ENCODE measurements at regions not wholly inside any gene's neighbourhood (a gene's known extent, or its start where the extent isn't known, plus 50 kb on each side); places are given as distances from the start of the nearest gene placed in this dataset.
"Not testable (repeated sequence)": the region's sequence is repeated elsewhere in the genome, so short reads cannot be mapped to it uniquely, and the experiment has no call there.

GRCh38 chr11:134866981-134867675 lies 455.1 kb upstream of the B3GAT1 start:
- DNase-seq (ENCODE audit: low spot score) = no peak

DNA sequence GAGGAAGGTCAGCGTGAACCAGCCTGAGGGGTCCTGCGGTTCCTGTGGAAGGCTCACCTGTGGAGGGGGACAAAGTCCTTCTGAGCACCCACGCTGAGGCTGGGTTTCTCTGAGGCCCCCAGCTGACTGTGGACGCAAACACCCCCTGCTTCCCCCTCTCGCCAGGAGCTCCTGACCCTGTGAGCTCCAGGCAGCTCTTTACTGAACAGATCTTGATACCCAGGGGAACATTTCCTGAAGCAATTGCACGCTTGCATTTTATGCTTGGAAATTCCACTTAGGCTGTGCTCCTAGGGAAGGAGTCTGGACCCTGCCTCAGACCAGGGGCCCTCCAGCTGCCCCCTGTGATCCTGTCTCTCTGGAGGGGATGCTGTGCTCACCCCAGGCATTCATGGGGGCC lies 454.2 kb upstream of the B3GAT1 start:
- DNase-seq (ENCODE audit: low spot score) = no peak

DNA sequence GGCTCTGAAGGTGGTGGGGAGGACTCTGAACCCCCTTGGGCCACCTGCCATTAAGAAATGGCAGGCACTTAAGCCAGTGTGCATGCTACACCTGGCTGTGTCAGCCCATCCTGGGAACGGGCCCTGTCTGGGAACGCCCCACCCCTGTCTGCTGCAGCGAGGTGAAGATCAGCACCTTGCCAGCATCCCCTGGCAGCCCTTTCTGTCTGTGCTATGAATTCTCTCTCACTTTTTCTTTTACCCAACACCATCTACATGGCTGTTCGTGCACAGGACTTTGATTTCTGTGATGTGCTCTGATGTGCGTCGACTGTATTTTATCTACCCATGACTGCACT lies 452.9 kb upstream of the B3GAT1 start:
- DNase-seq (ENCODE audit: low spot score) = no peak

DNA sequence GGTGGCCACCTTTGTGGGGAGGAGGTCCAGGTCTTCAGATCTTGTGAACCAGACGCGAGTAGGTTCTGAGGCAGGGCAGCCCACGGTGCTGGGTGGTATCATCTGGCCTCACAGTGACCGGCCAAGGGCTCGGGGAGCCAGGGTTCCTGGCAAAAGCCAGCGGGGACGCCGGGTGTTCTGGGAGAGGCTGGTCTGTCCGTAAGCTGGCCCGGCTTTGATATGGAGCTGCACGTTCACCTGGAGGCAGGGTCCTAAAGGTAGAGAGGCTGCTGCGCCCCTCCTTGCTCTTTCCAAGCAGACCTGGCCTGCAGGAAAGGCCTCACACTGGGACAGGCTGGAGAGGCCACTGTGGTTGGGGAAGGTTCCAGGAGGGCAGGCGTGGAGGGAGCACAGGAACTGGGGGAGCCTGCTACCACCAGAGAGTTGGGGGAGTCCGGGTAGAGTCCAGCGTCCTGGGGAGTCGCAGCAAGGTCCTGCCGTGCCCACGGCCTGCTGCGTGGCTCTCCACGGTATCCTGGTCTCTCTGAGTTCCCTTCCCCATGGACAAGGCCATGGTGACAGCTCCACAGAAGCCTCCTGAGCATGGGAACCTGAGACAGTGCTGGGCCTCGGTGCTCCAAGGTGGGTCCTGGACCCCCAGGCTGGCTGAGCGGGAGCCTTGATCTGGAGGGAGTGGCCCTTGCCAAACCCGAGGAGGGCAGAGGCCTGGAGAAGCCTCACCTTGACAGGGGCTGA lies 452.4 kb upstream of the B3GAT1 start:
- no peak for DNase-seq (ENCODE audit: low spot score)

GRCh38 chr11:134863294-134863693 lies 451.3 kb upstream of the B3GAT1 start:
- DNase-seq (ENCODE audit: low spot score) = no peak

- no peak for DNase-seq (ENCODE audit: low spot score)
These were observed 450.6 kb upstream of the B3GAT1 start for GRCh38 chr11:134862587-134863195.

- no peak for DNase-seq (ENCODE audit: low spot score)
These were observed 450.1 kb upstream of the B3GAT1 start for GRCh38 chr11:134862105-134862502.

- no peak for DNase-seq (ENCODE audit: low spot score)
These were observed 449.6 kb upstream of the B3GAT1 start for GRCh38 chr11:134861490-134862104.

- no peak for DNase-seq (ENCODE audit: low spot score)
These were observed 446.9 kb upstream of the B3GAT1 start for GRCh38 chr11:134858783-134859480.

GRCh38 chr11:134857035-134857434 lies 445.0 kb upstream of the B3GAT1 start:
- DNase-seq (ENCODE audit: low spot score) = no peak

DNA sequence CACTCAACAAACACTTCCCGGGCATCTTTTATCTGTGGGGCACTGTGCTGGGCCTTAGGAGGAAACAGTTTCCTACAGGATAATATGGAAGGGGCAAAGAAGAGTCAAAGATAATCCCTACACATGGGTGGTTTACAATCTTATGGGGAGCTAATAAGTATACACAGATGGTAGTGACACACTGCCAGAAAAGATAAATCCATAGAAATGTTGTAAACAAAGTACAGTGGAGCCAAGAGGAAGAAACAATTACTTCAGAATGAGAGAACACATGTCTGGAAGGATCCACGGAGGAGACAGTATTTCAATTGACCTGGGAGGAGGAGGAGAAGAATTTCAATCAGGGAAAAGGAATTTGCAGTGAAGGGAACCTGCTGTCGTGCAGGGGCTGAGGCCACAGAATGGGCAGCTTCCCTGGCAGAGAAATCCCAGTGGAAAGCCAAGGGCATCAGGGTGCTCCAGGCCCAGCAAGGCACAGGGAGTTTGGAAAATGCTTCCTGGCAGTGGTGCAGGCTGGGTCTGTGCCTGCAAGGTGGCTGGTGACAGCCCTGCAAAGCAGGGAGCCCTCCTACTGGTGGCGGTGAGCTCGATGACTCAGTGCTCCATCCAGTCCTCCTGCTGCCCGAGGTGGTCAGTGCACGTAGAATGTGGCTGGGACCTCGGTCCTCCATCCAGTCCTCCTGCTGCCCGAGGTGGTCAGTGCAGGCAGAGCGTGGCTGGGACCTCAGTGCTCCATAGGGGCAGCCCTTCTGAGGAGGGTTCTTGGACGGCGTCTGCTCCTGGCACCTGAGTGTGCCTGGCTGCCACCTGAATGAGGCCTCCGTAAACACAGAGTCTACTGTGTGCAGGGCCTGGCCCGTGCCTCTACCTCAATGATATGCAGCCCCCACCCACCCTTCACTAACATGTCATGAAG lies 444.3 kb upstream of the B3GAT1 start:
- DNase-seq (ENCODE audit: low spot score) = no peak

- DNase-seq (ENCODE audit: low spot score) = no peak
These were observed 442.2 kb upstream of the B3GAT1 start for GRCh38 chr11:134853992-134854991.

DNA sequence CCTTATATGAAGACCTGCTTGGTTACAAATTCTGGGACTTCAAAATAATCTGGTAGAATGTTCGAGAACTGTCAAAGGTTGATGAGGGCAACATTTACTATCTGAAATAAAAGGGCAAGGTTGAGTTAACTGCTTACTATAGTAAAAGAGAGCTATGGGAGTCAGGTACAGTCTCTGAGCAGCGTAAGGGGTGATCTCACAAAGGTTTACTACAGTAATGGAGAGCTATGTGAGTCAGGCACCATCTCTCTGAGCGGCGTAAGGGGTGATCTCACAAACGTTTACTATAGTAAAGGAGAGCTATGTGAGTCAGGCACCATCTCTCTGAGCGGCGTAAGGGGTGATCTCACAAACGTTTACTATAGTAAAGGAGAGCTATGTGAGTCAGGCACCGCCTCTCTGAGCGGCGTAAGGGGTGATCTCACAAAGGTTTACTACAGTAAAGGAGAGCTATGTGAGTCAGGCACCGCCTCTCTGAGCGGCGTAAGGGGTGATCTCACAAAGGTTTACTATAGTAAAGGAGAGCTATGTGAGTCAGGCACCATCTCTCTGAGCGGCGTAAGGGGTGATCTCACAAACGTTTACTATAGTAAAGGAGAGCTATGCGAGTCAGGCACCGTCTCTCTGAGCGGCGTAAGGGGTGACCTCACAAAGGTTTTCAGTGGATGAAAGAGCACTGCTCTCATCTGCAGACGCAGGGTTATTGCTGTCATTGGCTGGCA lies 439.6 kb upstream of the B3GAT1 start:
- DNase-seq (ENCODE audit: low spot score) = not testable (repeated sequence)

DNA sequence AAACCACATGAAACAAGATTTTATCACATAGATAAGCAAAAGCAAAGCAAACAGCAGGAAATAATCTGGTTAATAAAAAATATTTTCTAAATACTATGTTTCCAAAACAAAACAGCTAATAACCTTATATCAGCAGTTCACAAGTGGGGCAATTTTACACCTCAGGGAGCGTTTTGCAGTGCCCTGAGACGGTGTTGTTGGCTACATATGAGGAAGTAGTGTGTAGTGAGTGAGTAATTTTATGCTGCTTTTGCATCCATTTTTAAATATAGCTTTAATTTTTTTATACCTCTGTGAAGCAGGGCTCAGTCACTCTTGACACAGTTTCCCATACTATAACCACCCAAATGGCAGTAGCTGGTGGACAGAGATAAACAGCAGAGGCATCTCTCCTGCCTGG lies 438.5 kb upstream of the B3GAT1 start:
- no peak for DNase-seq (ENCODE audit: low spot score)

DNA sequence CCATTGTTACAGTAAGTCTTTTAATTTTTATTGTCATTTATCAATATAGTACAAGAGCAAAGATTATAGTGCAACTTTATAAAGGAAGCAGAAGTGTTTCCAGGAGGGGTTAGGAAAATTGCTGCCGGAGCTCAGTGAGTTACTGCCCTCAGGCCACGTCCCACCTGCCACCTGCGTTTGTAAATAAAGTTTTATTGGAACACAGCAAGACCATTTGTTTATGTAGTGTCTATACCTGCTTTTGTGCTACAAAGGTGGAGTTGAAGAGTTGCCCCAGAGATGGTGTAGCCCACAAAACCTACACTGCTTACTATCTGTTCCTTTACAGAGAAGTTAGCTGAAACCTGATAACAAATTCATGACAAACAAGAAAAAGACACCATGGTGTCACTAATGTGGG lies 437.8 kb upstream of the B3GAT1 start:
- DNase-seq (ENCODE audit: low spot score) = no peak

DNA sequence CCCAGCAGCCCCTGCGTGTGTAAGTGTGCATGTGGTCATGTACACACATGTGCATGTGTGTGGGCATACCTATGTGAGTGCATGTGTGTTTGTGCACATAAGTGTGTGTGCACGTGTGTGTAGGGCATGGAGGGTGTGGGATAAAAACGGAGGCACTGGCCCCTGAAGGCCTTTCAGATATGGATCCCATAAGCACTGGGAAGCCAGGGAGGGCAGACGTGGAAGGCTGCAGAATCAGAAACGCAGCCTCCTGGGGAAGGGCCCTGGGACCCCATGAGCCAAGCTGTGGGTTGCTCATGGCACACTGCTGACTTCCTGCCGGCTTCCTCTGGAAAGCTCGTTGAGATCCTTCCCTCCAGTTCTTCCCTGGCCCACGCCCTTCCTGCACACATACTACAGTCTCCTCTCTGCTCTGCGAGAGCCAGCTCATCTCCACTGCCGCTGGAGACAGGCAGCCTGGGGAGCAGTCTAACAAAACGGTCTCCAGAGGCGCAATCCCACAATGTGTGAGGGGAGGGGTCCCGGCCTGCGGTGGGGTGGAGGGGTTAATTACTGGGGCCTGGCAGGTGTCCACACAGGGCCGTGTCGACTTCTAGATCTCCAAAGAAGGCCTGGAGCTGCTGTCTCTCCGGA lies 435.2 kb upstream of the B3GAT1 start:
- DNase-seq (ENCODE audit: low spot score) = no peak

DNA sequence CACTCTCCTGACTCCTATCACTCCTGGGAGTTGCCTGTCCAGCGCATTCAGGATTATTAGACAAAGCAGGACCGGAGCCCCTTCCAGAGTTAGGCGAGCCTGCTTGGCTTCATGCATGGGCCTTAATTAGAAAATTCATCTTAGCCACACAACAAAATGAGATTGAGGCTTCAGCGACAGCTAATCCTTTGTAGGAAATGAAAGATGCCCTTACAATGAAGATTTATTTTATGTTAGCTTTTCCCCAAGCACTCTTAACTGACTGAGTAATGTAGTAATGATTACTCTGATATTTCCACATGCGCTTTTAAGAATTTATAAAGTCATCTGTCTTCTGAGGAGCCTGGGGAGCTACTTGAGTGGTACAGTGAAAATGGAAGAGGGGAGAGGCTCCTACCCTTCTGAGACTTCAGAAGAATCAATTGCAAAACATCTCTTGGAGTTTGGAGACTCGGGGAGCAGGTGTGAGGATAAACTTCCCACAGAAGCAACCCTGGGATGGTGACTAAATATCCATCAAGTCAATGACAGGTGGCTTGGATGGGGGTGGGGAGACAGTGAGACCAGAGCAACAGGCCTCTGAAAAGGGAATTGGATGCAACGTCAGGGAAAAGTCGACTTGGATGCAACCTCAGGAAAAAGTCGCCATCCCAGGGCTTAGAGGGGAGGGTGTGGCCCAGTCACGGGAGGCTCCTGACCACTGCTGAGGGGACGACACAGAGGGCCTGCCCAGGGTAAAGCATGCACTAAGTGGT lies 434.5 kb upstream of the B3GAT1 start:
- no peak for DNase-seq (ENCODE audit: low spot score)

Measured in putamen (tissue), 1 donor.